ENCODE measurements at regions not wholly inside any gene's neighbourhood (a gene's known extent, or its start where the extent isn't known, plus 50 kb on each side); places are given as distances from the start of the nearest gene placed in this dataset.

- TF ChIP-seq, protein P1, sequence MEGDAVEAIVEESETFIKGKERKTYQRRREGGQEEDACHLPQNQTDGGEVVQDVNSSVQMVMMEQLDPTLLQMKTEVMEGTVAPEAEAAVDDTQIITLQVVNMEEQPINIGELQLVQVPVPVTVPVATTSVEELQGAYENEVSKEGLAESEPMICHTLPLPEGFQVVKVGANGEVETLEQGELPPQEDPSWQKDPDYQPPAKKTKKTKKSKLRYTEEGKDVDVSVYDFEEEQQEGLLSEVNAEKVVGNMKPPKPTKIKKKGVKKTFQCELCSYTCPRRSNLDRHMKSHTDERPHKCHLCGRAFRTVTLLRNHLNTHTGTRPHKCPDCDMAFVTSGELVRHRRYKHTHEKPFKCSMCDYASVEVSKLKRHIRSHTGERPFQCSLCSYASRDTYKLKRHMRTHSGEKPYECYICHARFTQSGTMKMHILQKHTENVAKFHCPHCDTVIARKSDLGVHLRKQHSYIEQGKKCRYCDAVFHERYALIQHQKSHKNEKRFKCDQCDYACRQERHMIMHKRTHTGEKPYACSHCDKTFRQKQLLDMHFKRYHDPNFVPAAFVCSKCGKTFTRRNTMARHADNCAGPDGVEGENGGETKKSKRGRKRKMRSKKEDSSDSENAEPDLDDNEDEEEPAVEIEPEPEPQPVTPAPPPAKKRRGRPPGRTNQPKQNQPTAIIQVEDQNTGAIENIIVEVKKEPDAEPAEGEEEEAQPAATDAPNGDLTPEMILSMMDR (IDR thresholded peaks at IDR 0.05) = no peak
- TF ChIP-seq EP300 (IDR thresholded peaks at IDR 0.05) (no peak), POLR2A (IDR thresholded peaks at IDR 0.05) (no peak)
These were observed 482.2 kb downstream of the PTPRC start for GRCh38 chr1:199121047-199121446.

Data from suprapubic skin (tissue), 3 donors.